LNCAP (cell line): ENCODE measurements at regions not wholly inside any gene's neighbourhood (a gene's known extent, or its start where the extent isn't known, plus 50 kb on each side); places are given as distances from the start of the nearest gene placed in this dataset.

ENCODE experiments used
- CTCF ChIP-seq: fragments of 450-650 bp; IDR thresholded peaks from 2 replicates; pipeline ENCODE4 v1.5.1; 2017; ENCODE audit warnings: mild to moderate bottlenecking

- no peak for TF ChIP-seq CTCF
Measured at GRCh38 chr4:13794819-13795565, 167.5 kb upstream of the BOD1L1 start.

GRCh38 chr4:13797061-13797460 lies 169.5 kb upstream of the BOD1L1 start:
- no peak for TF ChIP-seq CTCF

GRCh38 chr4:13815231-13815630 lies 187.7 kb upstream of the BOD1L1 start:
- TF ChIP-seq CTCF: no peak

GRCh38 chr4:13816472-13816871 lies 188.9 kb upstream of the BOD1L1 start:
- TF ChIP-seq CTCF: no peak

- TF ChIP-seq CTCF: no peak
Measured at GRCh38 chr4:13821522-13821921, 194.0 kb upstream of the BOD1L1 start.

GRCh38 chr4:13829457-13829856 lies 201.9 kb upstream of the BOD1L1 start:
- TF ChIP-seq CTCF: no peak

GRCh38 chr4:13830449-13830848 lies 202.9 kb upstream of the BOD1L1 start:
- TF ChIP-seq CTCF: no peak
